ENCODE measurements at regions not wholly inside any gene's neighbourhood (a gene's known extent, or its start where the extent isn't known, plus 50 kb on each side); places are given as distances from the start of the nearest gene placed in this dataset.

DNA sequence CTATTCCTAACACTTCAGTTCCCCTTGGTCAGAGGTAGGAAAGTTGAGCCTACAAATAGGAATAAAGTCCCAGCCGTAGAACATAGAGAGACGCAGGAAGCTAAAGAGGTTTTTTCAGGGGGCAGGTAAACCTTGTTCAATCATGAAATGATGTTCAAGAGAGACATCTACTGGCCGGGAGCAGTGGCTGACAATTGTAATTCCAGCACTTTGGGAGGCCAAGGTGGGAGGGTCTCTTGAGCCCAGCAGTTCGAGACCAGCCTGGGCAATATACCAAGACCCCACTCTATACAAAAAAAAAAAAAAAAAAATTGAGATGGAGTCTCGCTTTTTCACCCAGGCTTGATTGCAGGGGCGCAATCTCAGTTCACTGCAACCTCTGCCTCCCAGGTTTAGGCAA, 66.7 kb upstream of the DNAJC10 start:
- TF ChIP-seq, protein P1, sequence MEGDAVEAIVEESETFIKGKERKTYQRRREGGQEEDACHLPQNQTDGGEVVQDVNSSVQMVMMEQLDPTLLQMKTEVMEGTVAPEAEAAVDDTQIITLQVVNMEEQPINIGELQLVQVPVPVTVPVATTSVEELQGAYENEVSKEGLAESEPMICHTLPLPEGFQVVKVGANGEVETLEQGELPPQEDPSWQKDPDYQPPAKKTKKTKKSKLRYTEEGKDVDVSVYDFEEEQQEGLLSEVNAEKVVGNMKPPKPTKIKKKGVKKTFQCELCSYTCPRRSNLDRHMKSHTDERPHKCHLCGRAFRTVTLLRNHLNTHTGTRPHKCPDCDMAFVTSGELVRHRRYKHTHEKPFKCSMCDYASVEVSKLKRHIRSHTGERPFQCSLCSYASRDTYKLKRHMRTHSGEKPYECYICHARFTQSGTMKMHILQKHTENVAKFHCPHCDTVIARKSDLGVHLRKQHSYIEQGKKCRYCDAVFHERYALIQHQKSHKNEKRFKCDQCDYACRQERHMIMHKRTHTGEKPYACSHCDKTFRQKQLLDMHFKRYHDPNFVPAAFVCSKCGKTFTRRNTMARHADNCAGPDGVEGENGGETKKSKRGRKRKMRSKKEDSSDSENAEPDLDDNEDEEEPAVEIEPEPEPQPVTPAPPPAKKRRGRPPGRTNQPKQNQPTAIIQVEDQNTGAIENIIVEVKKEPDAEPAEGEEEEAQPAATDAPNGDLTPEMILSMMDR (IDR thresholded peaks at IDR 0.05): peak in 1 of 3 experiments; percentile 15
- TF ChIP-seq POLR2A (IDR thresholded peaks at IDR 0.05): no peak
